Fibroblast of skin of scalp (primary cell): ENCODE measurements at regions not wholly inside any gene's neighbourhood (a gene's known extent, or its start where the extent isn't known, plus 50 kb on each side); places are given as distances from the start of the nearest gene placed in this dataset.
"Not testable (repeated sequence)": the region's sequence is repeated elsewhere in the genome, so short reads cannot be mapped to it uniquely, and the experiment has no call there.

ENCODE experiments used
- DNase-seq: peaks from one replicate; pipeline ENCODE4 v3.0.0-alpha.2; 2013

DNA sequence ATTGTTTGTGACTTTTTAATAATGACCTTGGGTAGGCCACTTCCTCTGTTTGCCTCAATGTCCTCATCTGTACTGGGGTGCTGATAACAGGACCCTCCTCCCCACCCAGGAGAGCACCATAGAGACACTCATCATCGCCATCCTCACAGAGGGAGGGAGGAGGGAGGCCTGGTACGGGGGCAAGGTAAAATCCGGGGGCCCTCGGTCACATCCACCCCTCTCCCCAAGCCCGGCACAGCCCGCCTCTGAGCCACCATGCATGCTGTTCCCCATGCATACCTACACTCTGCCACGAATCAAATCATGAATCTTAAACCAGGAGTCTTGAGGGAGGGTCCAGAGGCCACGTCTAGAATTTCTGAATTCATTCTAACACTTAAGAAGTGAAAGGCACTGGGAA, 74.9 kb upstream of the IQSEC1 start:
- no peak for DNase-seq

DNA sequence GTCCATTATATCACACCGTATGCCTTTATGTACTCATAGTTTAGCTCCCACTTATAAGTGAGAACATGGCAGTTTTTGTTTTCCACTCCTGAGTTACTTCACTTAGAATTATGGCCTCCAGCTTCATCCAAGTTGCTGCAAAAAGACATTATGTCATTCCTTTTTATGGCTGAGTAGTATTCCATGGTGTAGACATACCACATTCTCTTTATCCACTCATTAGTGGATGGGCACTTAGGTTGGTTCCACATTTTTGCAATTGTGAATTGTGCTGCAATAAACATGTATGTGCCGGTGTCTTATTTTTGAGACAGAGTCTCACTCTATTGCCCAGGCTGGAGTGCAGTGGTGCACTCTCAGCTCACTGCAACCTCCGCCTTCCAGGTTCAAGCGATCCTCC, 74.1 kb upstream of the IQSEC1 start:
- DNase-seq, result no peak

DNA sequence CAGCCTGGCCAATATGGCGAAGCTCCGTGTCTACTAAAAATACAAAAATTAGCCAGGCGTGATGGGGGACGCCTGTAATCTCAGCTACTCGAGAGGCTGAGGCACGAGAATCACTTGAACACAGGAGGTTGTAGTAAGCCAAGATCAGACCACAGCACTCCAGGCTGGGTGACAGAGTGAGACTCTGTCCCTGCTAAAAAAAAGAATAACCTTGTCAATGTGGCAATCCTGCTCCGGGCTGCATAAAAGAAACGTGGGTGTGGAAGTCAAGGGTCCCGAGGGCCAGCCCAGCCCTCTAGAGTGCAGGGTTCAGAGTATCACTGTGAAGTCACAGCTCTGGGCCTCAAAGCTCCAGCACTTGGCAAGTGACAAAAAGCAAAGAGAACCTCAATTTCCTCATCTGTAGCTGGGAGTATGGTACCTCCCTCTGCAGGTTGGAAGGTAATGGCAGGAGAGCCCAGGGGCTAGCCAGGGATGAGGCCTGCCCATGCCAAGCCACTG, 73.5 kb upstream of the IQSEC1 start:
- DNase-seq, result no peak

DNA sequence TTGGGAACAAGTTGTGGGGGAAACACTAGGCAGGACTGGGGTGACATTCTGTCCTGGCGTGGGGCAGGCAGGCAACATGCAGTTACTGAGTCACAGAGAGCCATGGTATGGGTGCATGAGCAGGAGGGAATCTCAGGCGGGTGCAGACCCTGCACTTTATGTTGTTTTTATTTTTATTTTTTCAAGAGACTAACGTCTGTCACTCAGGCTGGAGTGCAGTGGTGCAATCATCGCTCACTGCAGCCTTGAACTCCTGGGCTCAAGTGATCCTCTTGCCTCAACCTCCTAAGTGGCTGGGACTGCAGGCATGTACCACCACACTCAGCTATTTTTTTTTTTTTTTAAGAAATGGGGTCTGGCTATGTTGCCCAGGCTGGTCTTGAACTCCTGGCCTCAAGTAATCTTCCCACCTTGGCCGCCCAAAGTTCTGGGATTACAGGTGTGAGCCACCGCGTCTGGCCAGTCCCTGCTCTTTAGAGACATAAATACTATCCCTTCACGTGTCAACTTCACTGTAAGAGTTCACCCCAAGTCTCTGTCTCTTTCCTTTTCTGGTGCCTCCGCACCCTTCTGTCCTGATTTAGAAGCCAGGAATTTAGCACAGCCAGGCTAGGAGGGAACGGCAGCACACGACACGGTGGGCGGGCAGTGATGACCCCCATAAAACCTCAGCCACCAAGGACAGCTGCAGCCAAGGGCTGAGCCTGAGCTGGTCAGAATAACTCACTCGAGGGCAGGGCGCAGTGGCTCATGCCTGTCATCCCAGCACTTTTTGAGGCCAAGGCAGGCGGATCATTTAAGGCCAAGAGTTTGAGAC, 72.8 kb upstream of the IQSEC1 start:
- DNase-seq, result no peak

DNA sequence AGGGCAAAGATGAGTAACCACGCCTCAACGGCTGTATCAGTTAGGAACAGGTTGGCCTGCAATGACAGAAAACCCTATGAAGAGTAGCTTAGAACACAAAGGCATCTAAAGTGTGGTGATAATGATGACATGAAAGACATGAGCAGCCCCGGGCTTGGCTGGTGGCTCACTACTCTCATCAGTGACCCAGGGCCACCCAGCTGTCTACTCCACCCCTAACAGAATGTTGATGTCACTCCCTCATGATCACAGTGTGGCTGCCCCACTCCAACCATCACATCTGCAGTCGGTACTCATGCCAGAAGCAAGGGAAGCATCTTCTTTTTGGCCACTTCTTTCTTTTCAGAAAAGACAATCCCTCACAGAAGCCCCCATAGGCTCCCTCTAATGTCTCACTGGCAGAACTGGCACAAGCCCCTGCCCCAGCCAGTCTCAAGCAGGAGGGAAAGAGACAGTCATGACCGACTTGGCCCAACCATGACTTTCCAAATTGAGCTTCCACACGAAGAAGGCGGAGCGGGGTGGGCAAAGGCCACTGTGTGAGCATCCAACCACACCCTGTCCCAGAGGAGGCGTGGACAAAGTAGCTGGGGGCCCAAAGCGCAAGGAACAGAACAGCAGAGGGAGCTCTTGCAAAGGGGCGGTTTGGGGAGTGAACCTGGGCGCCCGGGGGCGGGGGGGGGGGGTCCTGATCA, 72.0 kb upstream of the IQSEC1 start:
- no peak for DNase-seq

DNA sequence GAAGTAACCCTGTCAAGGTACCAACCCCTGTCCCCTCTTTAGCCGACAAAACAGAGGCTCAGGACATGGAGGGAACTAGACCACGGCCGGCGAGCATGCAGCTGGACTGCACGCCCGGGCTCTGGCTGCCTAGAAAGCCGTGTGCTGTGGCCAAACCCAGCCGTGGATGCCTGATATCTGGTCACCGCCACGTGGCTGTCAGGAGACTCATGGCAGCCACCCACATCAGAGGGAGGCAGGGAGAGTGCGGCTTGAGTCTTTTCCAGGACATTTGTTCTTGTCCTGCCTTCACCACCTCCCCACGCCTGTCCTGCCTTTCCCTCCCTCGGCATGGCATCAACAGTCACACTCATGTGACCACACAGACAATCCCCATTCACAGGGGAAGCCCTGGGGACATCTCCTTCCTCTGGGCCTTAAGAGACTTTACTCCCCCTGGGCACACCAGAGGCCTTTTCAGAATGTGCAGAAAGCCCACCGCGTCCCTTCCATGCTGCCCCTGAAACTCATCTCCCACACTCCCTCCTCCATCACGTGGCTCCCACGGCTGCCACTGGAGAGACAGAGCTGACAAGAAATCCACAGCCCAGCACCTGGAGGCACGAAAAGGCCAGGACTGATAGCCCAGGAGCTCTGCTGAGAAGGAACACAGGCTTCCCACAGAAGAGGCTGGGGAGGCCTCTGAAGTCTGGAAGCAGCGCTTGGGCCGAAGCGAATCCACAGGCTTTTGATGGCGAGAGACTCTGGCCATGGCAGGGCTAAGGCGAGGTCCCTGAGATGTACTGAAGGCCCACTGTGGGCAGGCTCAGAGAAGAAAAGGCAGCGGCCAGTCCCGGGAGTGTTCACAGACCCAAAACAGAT, 71.2 kb upstream of the IQSEC1 start:
- no peak for DNase-seq

DNA sequence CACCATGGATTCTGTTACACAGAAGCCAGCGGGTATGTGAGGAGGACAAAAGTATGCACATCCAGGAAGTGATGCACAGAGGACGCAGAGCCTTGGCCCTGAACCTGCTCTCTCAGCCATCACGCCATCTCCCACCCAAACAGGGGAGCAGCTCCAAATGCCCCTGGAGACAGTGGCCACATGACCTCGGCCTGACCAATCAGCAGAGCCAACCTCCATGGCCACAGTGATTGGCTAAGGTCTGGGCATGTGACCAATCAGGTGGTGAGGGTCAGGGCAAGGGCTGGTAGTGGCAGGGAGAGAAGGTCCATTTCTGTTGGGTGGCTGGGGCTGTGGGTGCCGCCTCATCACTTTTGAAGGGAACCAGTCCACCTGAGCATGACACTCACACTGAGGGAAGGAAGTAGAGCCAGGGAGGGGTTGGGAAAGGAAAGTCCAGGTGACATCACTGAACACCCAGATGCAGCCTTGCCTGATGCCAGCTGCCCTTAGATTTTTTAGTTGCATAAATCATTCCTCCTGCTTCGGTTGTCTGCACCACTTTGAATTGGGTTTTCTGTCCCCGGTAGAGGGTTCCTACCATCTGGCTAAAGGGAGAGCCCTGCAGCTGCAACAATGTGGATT, 70.3 kb upstream of the IQSEC1 start:
- DNase-seq, result no peak

DNA sequence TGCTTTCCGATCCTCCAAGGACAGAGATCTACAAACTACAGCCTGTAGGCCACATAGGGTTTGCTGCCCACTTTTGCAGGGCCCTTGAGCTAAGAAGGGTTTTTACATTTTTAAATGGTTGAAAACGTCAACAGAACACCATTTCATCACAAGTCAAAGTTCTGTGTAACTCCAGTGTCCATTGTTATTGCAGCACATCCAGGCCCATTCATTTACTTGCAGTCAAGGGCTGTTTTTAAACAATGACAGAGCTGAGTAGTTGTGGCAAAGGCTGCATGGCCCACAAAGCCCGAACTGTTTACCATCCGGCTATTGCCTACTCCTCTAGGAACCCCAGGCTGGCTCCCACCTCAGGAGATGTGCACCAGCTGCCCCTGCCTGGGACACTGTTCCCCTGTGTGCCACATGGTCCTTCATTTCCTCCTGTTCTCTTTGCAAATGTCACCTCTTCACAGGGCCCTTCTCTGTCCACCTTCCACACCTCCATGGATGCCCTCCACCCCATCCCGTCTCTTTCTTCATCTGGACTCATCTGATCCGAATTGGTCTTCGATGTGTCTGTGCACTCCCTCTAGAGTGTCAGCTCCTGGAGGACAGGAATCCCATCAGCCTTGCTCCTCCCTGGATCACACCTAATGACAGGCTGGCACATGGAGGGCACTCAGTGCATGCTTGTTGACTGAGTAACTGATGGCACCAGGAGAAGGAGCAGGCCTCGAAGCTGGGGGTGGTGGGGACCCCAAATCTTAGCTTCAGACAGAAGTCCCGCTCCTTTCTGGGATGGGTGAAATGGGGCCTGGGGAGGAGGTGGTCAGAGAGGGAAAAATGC, 69.5 kb upstream of the IQSEC1 start:
- no peak for DNase-seq

DNA sequence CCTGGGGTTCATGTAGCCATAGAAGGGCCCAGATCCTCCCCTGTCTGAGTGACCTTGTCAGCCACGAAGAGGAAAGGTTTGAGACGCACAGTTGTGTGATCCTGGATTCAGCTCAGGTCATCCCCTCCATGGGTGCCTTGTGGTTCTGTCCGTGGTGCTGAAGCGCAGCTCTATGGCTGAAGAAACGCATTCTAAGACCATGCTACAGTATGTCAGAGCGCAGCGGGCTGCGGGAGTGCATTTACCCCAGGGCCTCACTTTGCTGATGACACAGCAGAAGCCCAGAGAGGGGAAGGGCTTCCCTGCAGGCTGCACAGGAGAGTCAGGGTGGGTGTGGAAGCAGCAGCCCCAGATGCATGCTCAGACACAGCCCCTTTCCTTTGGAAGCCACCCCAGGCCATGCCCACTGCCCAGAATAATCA, 68.8 kb upstream of the IQSEC1 start:
- peak; percentile 49 for DNase-seq

DNA sequence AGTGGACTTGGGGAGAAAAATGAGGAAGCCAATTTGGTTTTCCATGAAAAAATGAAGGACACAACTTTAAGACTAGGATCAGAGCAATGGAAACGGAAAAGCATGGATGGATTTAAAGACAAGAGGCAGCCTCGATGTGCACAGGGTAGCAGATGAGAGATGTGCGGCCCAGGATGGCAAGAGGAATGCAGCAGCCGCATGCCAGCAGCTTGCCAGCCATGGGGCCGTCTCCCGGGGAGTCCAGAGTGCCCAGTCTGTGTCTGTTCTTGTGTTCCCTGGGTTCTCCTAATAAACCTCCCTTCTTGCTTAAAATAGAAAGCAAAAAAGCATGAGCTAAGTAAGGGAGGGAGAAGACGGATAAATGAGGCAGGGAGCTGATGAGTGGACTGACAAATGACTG, 68.0 kb upstream of the IQSEC1 start:
- no peak for DNase-seq

DNA sequence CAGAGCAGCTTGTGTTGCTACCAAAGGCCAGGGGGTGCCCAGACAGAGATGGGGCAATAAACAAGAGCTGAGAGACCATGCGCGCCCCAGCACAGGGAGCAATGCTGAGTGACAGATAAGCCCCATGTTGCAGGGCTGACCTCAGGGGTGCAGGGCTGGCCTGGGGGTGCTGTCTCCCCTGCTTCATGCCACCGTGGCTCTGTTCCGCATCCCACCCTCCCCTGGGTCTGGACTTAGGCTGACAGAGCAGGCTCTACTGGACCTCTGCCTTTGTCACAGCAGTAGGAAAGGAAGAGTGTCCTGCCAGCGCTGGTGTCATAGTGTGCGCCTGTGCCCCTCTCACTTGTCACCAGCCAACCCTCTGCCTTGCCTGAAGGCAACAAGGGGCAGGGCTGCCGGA, 67.4 kb upstream of the IQSEC1 start:
- no peak for DNase-seq

DNA sequence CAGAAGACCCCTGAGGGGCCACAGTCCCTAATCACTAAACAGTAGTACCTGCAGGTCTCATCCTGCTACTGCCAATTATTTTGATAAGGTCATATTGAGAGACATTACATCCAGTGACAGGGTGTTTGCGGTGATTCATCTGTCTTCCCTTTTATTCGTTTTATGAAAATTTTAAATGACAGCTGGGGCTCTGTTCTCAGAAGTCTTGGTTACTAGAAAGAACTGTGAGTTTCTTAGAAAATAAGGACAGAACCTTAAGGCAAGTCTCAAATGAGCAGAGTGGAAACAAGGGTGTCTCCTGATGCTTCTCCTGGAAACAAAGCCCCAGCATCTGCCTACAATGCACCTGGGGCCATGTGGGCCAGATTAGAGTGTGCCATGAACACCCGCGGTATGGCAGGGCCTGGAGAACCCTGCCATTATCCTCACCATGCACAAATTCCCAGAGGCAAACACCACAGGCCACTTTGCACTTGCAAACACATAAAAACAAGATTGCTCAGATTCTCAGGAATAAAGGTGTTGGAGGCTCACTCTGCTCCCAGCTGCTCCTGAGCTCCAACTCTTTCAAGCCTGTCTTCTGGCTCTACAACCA, 66.3 kb upstream of the IQSEC1 start:
- no peak for DNase-seq

DNA sequence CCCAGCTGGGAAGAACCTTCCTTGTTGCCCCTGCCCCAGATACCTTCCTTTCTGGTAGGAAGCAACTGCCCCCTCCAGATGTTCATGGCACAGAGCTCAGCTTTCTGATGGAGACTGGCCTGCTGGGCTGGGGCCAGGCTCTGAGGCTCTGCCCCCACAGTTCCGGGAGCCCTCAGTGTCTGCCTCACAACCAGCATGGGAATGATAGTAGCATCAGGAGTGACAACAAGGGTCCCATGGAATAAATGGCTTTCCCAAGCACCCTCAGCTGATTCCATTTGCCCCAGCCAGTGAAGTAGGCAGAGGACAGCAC, 65.6 kb upstream of the IQSEC1 start:
- no peak for DNase-seq

DNA sequence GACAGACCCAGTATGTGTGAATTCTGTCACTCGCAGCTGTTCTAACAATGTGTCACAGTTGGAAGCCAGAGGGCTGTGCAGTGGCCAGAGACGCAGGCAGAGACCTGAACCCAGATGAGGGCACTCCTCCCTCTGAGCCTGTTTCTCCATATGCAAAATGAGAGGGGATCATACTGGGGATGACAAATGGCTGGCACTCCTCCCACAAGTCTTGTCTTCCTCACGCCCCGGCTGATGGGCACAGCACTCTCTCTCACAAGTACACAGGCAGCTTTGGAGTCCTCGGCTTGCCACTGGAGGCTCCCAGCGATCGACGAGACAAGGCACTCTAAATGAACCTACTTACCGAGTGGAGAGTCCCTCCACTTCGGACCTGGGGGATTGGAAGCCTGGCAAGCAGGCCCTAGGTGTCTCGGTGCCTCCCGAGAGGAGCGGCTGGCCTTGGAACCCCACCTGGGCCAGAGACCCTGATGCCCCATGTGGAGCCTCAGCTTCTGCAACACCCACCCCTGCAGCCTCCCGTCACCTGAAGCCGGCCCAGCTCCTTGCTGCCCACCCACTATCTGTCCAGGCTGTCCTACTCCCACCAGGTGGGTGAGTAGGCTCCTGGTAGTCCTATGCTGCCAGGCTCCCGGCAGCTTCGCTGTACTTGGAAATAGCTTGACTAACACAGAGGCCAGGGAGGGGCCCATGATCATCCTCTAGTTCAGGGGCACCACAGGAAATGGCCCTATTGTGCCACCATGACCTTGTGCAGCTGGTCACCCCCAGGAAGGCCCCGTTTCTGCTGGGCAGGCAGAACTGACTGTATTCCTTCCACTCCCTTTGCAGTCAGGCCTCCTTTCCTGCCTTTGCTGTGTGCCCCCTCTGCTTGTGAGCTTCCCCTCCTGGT, 65.0 kb upstream of the IQSEC1 start:
- DNase-seq, result no peak

DNA sequence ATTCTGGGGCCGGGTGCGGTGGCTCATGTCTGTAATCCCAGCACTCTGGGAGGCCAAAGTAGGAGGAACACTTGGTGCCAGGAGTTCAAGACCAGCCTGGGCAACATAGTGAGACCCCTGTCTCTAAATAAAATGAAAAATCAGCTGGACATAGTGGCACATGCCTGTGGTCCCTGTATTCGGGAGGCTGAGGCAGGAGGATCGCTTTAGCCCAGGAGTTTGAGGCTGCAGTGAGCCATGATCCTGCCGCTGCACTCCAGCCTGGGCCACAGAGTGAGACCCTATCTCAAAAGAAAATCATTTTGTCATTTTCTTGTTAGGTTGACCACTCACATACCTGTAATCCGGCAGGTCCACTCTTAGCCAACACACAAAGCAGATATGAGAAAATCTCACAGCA, 63.6 kb upstream of the IQSEC1 start:
- DNase-seq, result not testable (repeated sequence)

DNA sequence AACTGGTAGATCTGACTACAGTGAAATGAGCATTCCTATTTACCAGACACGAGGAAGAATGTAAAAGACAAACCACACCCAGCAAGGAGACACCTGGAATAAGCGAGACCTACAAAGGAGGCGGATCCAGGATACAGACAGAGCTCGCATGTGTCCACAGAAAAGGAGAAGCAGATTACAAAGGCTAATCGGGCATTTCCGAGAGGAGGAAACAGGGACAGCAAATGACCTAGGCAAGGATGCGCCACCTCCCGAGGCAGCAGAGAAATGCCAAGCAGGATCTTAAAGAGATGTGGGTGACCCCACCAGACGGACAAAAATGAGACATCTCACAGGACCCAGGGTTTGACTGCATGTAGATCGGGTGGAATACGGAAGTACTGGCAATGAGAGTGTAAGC, 63.2 kb upstream of the IQSEC1 start:
- DNase-seq, result no peak

DNA sequence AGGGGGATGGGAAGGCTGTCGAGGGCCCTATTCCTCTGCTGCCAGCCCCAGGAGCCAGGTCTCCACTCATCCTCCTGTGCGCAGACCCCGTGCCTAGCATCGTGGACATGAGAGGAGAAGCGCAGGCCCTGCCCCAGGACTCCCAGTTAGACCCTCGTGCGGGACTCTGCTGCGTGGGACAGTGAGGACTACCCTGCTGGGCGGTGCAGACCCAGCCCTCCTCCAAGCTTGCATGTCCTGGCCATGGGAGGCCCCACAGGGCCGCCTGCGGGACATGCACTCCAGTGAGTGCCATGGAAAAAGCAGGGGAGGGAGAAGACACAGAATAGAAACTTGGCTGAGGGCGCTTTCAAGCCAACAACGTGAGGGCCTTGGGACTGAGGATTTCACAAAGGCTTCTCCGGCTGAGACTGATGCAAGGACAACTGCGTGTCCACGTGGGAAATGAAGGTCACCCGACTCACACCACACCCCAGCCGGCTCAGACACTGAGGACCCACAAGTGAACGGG, 62.6 kb upstream of the IQSEC1 start:
- DNase-seq, result no peak

DNA sequence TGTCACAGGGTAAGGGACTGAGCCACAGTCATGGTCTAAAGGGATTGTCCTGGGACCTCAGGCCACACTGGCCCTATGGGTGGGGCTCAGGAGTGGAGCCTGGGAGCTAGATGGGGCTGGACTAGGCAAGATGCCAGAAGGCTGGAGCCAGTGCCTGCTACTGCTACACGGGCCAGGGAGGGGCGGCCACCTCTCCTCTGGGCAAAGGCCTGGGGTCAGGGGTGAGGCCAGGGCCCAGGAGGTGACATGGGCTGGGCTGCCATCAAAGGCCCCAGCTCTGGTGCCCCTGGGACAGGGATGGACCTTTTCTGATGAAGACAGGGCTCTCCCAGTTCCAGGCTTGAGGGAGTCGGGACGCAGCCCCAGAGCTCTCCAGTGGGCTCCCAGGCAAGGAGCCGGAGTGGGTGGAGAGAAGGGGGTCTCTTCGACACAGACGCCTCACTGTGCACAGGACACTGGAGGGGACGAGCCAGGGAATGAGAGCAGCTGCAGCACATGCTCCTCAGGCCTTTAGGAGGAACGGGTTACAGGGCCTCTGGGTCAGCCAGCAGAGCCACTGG, 62.1 kb upstream of the IQSEC1 start:
- no peak for DNase-seq

DNA sequence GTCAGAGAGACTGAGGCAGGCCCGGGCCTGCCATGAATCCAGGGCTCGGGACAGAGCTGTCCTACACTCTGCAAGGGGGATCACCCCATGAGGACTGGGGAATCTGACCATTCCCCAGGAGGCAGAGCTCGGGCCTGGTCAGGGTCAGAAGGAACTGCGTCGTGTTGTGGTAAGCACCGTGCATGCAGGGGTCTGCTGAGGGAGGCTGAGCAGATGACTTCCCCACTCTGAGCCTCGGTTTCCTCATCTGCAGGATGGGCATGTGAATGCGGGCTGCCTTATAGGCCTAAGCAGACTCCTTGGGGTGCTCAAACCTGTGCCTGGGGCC, 61.6 kb upstream of the IQSEC1 start:
- DNase-seq, result no peak
